Erythroblast (primary cell): ENCODE measurements at regions not wholly inside any gene's neighbourhood (a gene's known extent, or its start where the extent isn't known, plus 50 kb on each side); places are given as distances from the start of the nearest gene placed in this dataset.
A peak's percentile ranks its signal among the peaks of the same experiment; 100 is the strongest.

ENCODE experiments used
- DNase-seq, 2 experiments: peaks; one replicate each; lab custom pipeline; 2025; lab: John Stamatoyannopoulos, UW
- GATA1 ChIP-seq: IDR thresholded peaks from 2 replicates; pipeline ENCODE4 v1.6.1; 2011; ENCODE audit warnings: low read depth, mild to moderate bottlenecking, control low read depth, low read length, moderate library complexity
- POLR2A ChIP-seq: IDR thresholded peaks from 2 replicates; pipeline ENCODE4 v1.6.1; 2011; ENCODE audit warnings: mild to moderate bottlenecking, low read length

GRCh38 chr12:107144441-107144840 is 51.1 kb upstream of the CRY1 start:
- DNase-seq = no peak
- TF ChIP-seq POLR2A (no peak), GATA1 (no peak)

- DNase-seq = no peak
- no peak for TF ChIP-seq GATA1
- no peak for TF ChIP-seq POLR2A
These were observed 51.6 kb upstream of the CRY1 start for GRCh38 chr12:107144990-107145389.

GRCh38 chr12:107145397-107145796 is 52.0 kb upstream of the CRY1 start:
- no peak for DNase-seq
- TF ChIP-seq GATA1 = no peak
- no peak for TF ChIP-seq POLR2A

GRCh38 chr12:107148107-107148506 is 54.8 kb upstream of the CRY1 start:
- TF ChIP-seq POLR2A (no peak), GATA1 (no peak)
- no peak for DNase-seq

- DNase-seq = no peak
- TF ChIP-seq POLR2A = no peak
- TF ChIP-seq GATA1 = no peak
These were observed 59.0 kb upstream of the CRY1 start for GRCh38 chr12:107152315-107152714.

GRCh38 chr12:107159384-107159900 is 66.1 kb upstream of the CRY1 start:
- TF ChIP-seq POLR2A (no peak), GATA1 (no peak)
- DNase-seq = no peak

GRCh38 chr12:107163413-107163812 is 70.1 kb upstream of the CRY1 start:
- DNase-seq = no peak
- TF ChIP-seq POLR2A (no peak), GATA1 (no peak)

GRCh38 chr12:107164392-107164791 is 71.0 kb upstream of the CRY1 start:
- no peak for TF ChIP-seq POLR2A
- no peak for TF ChIP-seq GATA1

GRCh38 chr12:107165581-107165980 is 72.2 kb upstream of the CRY1 start:
- TF ChIP-seq GATA1 (no peak), POLR2A (no peak)

More at GRCh38 chr12:107164392-107164791, 71.0 kb upstream of the CRY1 start:
- no peak for DNase-seq

GRCh38 chr12:107167756-107168155 is 74.4 kb upstream of the CRY1 start:
- DNase-seq = no peak
- TF ChIP-seq POLR2A (no peak), GATA1 (no peak)

More at GRCh38 chr12:107165581-107165980, 72.2 kb upstream of the CRY1 start:
- no peak for DNase-seq

GRCh38 chr12:107169200-107169599 is 75.9 kb upstream of the CRY1 start:
- TF ChIP-seq GATA1 (no peak), POLR2A (no peak)
- DNase-seq = no peak

GRCh38 chr12:107178776-107179175 is 85.4 kb upstream of the CRY1 start:
- no peak for DNase-seq
- TF ChIP-seq GATA1 (no peak), POLR2A (no peak)

GRCh38 chr12:107179871-107180270 is 86.5 kb upstream of the CRY1 start:
- peak; percentile 3 to 28 for DNase-seq
- no peak for TF ChIP-seq POLR2A
- no peak for TF ChIP-seq GATA1

- DNase-seq = no peak
- TF ChIP-seq GATA1 (no peak), POLR2A (no peak)
These were observed 86.9 kb upstream of the CRY1 start for GRCh38 chr12:107180272-107180671.

- TF ChIP-seq GATA1 (no peak), POLR2A (no peak)
- no peak for DNase-seq
These were observed 91.1 kb upstream of the CRY1 start for GRCh38 chr12:107184359-107184930.

GRCh38 chr12:107196681-107197080 is 103.3 kb upstream of the CRY1 start:
- TF ChIP-seq GATA1 = no peak
- no peak for TF ChIP-seq POLR2A
- DNase-seq = no peak
